HL-60/S4 (cell line): ENCODE measurements at regions not wholly inside any gene's neighbourhood (a gene's known extent, or its start where the extent isn't known, plus 50 kb on each side); places are given as distances from the start of the nearest gene placed in this dataset.

Experiments used
- in situ Hi-C: fragments of 300-500 bp; cut with MboI; formaldehyde crosslinking; loops from 2 replicates; pipeline ENCODE4 v1.14.3; 2022; ENCODE audit warnings: low sequenced_read_pairs

DNA sequence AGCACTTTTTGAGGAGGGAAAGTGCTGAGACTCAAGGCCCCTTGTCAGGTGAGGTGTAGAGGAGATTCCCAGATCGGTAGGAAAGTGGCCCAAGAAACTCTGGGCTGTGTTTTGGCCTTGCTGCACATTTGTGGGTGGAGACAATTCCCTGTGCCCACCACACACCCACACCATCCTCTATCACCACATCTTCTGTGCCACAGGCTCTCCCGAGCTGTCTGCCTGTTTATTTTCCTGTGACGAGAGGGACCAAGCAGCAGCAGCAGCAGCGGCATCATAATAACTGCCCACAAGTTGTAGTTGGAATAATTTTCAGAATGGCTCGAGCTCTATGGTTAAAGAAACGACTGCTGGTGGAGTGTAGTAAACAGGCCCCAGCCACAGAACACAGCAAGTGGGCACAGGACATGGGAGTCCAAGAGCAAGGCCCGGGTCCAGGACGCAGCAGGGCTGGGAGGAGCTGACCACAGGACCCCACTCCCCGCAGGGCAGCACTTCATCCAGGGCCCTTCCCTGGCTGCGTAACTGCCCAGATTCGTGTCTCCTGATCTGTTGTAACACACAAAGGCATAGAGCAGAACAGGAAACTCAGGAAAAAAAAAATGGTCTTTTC, 55.6 kb upstream of the BCL2L14 start:
- in situ Hi-C loops, result no loop called here

DNA sequence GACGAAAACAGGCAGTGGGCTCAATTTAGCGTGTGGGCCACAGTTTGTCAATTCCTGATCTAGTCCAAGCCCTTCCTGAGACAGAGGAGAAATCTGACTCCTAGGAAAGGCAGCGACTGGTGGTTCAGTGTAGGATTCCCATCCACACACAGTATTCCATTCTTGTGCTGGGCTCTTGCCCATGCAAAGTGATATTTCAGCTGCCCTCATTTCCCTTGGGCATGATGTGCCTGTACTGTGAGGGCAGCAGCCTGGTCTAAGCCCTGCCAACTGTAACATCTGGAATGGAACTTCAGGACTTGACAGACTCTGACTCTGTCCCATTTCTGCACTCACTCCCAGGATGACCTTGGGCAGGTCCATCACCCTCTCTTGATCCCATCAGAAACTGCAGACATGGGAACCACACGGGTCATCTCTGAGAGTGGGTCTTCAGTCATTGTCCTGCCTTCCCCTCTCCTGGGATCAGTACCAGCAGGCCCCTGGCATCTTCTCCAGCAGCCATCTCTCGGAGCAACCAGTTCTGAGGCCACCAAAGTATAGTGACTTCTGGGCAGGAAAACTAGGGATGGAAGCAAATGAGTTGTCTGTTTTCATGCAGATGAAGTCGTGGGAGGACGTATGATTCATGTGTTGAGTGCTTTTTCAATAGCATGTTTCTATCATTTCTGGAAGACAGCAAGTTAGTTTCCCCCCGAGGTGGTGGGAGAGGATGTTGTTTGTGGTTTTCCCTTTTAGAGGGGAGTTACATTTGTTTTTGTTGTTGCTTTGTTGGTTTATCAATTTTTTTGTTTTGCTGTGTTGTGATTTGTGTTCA, 54.2 kb upstream of the BCL2L14 start:
- in situ Hi-C loops, result no loop called here

DNA sequence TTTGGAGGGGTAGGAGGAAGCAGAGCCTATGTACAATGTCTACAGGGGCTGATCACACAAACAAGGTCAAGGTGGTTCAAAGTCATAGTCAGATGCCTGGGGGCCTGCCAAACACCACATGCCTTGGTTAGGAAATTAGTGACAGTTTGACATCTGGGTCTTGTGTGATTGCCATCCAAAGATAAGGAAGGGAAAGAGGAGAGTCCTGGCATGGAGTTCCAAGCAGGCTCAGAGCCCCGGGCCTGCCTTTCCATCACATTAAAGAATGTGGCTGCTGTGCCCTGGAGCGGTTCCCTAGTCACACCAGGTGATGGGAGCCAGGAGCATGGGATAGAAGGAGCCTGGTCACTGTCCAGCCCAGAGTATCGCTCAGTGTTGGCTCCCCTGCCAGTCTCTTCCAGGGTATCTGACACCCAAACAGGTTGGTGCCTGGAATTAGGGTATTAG, 53.6 kb upstream of the BCL2L14 start:
- in situ Hi-C loops, result no loop called here

DNA sequence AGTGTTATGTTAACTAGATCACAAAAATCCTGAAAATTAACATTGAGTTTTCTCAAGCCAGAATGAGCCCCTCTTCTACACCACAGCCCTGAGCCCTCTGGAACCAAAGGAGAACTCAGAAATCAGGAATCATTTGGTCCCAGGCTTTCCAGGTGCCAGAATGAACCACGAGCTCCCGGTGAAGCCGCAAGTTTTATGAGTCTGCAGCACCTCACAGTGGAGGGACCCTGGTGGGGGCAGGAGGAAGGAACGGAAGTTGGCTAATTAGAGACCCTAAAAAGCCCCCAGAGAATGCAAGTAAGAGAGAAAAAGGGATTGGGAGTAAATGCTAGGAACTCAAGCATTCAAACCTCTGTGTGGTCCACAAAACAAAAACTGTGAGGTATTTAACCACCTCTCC, 52.9 kb upstream of the BCL2L14 start:
- in situ Hi-C loops, result no loop called here

DNA sequence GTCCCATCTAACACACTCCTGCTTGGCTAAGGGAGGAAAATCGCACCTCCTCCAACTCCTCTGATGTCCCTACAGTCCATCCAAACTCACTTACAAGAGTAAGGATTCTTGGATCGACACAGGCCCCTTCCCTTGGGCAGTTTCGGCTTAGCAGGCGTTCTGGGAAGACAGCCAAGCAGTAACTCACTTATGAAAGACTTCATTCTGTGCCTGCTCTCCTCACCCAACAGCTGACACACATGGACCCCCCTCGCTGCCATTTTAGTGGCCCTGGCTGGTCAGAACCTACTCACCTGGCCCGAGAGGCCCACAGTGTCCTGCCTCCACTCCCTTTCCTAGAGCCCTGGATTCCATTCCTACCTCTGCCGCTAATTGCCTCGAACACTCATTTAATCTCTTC, 52.3 kb upstream of the BCL2L14 start:
- in situ Hi-C loops, result no loop called here

DNA sequence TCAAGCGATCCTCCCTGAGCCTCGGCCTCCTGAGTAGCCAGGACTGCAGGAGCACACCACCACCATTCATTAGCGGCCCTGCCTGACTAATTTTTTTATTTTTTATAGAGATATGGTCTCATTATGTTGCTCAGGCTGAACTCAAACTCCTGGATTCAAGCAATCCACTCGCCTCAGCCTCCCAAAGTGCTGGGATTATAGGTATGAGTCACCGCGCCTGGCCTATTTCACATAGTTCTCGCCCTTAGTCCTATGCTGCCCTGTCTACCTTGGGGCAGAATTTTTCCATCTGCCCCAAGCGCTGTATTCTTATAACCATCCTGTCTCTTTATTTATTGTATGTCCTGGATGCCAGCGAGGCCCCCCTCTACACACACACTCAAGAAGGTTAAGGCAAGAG, 50.9 kb upstream of the BCL2L14 start:
- in situ Hi-C loops, result loop anchor here (10.0 kb wide), 1 partner anchor 435 kb away; no protein-coding TSS in a partner anchor

DNA sequence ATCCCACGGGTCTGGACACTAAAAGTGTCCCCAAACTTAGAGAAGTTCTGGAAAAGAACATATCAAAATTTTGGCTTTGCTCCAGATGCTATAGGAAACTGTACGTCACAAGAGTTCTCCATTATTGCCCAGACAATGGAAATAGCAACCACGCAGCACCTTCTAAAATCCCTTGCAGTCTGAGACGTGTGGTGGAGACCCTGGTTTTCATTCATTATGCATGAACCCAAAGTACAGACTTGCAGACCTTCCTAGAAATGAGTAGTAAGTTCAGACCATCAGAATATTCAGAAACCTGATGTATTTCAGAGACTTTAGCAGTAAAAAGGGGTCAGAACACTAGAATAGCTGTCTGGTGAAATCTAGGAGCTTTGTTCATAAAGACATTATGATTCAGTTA, 50.0 kb upstream of the BCL2L14 start:
- in situ Hi-C loops, result loop anchor here (10.0 kb wide), 1 partner anchor 436 kb away; no protein-coding TSS in a partner anchor
